HFFc6 (cell line): ENCODE measurements at regions not wholly inside any gene's neighbourhood (a gene's known extent, or its start where the extent isn't known, plus 50 kb on each side); places are given as distances from the start of the nearest gene placed in this dataset.
A peak's percentile ranks its signal among the peaks of the same experiment; 100 is the strongest.

Experiments
- DNase-seq: peaks from one replicate; pipeline ENCODE4 v3.0.0-alpha.2; 2018
- H3K27ac Mint-ChIP-seq: 2 replicates; pipeline ENCODE4 v1.8.0; 2020; ENCODE audit warnings: mild to moderate bottlenecking, mixed read lengths
- H3K27me3 Mint-ChIP-seq: 2 replicates; pipeline ENCODE4 v1.8.0; 2021; ENCODE audit warnings: mild to moderate bottlenecking, moderate library complexity, mixed read lengths; ENCODE audit not compliant: insufficient read depth
- H3K36me3 Mint-ChIP-seq: 2 replicates; pipeline ENCODE4 v1.8.0; 2021; ENCODE audit warnings: low read depth, mixed read lengths
- H3K4me1 Mint-ChIP-seq: 2 replicates; pipeline ENCODE4 v1.8.0; 2020; ENCODE audit warnings: low read depth, mixed read lengths
- H3K4me3 Mint-ChIP-seq: 2 replicates; pipeline ENCODE4 v1.8.0; 2020; ENCODE audit warnings: mild to moderate bottlenecking, moderate library complexity, mixed read lengths
- H3K9me3 Mint-ChIP-seq: 2 replicates; pipeline ENCODE4 v1.8.0; 2020; ENCODE audit warnings: mild to moderate bottlenecking, mixed read lengths
- TF ChIP-seq, protein P1 (sequence below): fragments of 200-600 bp; sonication (generic); IDR thresholded peaks from 2 replicates; pipeline ENCODE4 v1.5.0; 2021; ENCODE audit warnings: antibody characterized with exemption, mild to moderate bottlenecking

DNA sequence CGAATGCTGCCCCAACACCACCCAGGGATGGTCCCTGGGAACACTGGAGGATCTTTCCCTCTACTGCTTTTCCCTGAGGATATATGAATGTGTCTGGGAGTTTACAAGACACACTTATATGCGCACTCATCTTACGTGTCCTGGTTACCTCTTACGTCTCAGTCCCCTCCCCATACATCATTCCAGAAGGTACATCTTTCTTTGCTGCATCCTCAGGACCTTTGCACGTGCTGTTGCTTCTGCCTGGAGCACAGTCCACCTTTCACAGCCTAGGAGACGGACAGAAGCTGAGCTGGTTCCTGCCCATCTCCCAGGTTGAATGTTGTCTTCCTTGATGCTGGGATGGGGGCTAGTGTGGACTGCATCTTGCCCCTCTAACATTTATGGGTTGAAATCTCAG lies 153.0 kb upstream of the FOXF1 start:
- Mint-ChIP-seq H3K4me1 (peaks cover 70% of the 10 kb centered on the region), H3K4me3 (no peak overlapping the region)
- DNase-seq = no peak

DNA sequence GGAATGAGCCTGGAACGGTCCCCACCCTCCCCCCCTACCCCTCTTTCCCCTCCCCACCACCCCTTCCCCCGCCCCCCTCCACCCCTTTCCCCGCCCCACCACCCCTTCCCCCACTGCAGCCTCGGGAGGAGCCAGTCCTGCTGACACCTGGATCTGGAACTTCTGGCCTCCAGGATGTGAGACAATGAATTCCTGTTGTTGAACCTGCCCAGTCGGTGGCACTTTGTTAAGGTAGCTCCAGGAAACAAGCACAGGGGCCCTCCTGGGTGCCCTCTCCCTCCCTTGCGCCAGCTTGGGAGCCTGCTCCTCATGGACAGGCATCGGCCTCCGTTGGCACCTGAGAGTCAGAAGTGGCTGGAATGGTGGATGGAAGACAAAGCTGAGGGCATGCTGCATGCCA lies 152.4 kb upstream of the FOXF1 start:
- peaks cover 70% of the 10 kb centered on the region for H3K4me1 Mint-ChIP-seq
- H3K27me3 Mint-ChIP-seq = peaks cover 4% of the 10 kb centered on the region
- H3K36me3 Mint-ChIP-seq = peaks cover 19% of the 10 kb centered on the region

More for the DNA sequence above, 153.0 kb upstream of the FOXF1 start:
- Mint-ChIP-seq H3K27me3 (peaks cover 4% of the 10 kb centered on the region), H3K27ac (peak overlapping the region; percentile 99), H3K9me3 (peaks cover 14% of the 10 kb centered on the region), H3K36me3 (peaks cover 19% of the 10 kb centered on the region)
- TF ChIP-seq, protein P1, sequence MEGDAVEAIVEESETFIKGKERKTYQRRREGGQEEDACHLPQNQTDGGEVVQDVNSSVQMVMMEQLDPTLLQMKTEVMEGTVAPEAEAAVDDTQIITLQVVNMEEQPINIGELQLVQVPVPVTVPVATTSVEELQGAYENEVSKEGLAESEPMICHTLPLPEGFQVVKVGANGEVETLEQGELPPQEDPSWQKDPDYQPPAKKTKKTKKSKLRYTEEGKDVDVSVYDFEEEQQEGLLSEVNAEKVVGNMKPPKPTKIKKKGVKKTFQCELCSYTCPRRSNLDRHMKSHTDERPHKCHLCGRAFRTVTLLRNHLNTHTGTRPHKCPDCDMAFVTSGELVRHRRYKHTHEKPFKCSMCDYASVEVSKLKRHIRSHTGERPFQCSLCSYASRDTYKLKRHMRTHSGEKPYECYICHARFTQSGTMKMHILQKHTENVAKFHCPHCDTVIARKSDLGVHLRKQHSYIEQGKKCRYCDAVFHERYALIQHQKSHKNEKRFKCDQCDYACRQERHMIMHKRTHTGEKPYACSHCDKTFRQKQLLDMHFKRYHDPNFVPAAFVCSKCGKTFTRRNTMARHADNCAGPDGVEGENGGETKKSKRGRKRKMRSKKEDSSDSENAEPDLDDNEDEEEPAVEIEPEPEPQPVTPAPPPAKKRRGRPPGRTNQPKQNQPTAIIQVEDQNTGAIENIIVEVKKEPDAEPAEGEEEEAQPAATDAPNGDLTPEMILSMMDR = no peak

DNA sequence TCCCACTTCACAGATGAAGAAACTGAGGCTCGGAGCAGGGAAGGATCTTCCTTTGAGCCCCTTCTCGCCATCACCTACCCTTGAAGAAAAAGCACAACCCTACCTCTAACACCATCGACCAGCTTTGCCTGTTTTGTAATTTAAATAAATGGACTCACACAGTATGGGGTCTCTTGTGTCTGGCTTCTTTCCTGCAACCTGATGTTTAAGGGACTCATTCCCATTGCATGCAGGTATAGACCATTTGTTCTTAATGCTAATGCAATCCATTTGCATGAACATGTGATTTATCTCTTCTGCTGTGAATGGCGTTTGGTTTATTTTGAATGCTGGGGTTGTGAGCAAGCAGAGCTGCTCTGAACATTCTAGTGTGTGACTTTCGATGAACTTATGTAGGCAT lies 150.8 kb upstream of the FOXF1 start:
- no peak overlapping the region for H3K4me3 Mint-ChIP-seq
- no peak overlapping the region for H3K27ac Mint-ChIP-seq
- TF ChIP-seq, protein P1 = no peak
- DNase-seq = no peak
- H3K4me1 Mint-ChIP-seq = peaks cover 70% of the 10 kb centered on the region
- H3K9me3 Mint-ChIP-seq = peaks cover 14% of the 10 kb centered on the region
- H3K27me3 Mint-ChIP-seq = peaks cover 1% of the 10 kb centered on the region
- H3K36me3 Mint-ChIP-seq = peaks cover 19% of the 10 kb centered on the region

More for the DNA sequence above, 152.4 kb upstream of the FOXF1 start:
- H3K27ac Mint-ChIP-seq = no peak overlapping the region
- TF ChIP-seq, protein P1 = no peak
- H3K9me3 Mint-ChIP-seq = peaks cover 14% of the 10 kb centered on the region
- H3K4me3 Mint-ChIP-seq = no peak overlapping the region
- no peak for DNase-seq

DNA sequence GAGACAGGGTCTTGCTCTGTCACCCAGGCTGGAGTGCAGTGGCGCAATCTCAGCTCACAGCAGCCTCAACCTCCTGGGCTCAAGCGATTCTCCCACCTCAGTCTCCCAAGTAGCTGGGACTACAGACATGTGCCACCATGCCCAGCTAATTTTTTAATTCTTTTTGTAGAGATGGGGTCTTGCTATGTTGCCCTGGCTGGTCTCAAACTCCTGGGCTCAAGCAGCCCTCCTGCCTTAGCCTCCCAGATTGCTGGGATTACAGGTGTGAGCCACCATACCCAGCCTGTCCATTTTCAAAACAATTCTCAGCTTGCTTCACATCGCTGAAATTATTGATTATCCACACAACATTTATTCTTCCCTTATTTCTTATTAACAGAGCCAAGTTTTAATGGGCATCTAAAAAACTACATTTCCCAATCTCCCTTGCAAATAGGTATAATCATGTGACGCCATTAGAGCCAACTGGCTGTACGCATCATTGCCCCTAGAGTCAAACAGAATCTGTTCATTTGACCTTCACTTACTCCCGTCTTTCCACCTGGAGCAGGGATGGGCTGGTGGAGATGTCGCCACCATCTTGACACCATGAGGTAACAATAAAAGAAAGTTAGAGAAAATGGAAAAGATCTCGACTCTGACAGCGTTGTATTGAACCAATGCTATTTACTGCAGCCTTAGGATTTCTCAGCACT lies 148.0 kb upstream of the FOXF1 start:
- Mint-ChIP-seq H3K9me3 (no peaks in the 10 kb centered on the region; the same call in 1 of the 2 replicates), H3K4me1 (peaks cover 69% of the 10 kb centered on the region), H3K36me3 (peaks cover 4% of the 10 kb centered on the region), H3K27me3 (peaks cover 1% of the 10 kb centered on the region; the same call in 1 of the 2 replicates), H3K27ac (peak overlapping the region; percentile 89), H3K4me3 (peak overlapping the region; percentile 74)
- DNase-seq = peak; percentile 25
- TF ChIP-seq, protein P1 = no peak

DNA sequence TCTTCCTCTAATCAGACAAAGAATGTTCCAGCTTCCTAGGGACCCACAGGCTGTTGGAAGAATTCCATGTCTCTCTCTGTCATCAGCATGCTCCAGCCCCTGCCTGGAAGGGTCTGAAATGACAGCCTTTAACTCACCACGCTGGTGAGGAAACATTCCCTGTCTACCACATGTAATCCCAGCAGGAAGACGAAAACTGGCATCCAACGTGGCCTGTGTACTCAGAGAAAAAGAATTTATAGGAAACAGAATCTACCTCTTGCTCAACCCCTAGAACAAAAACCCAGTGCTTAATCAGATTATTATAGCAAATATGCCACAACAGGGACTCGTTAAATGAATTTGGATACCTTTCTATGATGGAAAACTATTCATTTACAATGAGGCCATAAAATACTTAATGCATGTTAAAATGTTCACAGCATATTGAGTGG lies 147.3 kb upstream of the FOXF1 start:
- H3K9me3 Mint-ChIP-seq = no peaks in the 10 kb centered on the region
- no peaks in the 10 kb centered on the region for H3K36me3 Mint-ChIP-seq
- peak overlapping the region; percentile 89 for H3K27ac Mint-ChIP-seq
- H3K4me3 Mint-ChIP-seq = peak overlapping the region; percentile 74
- peak; percentile 97 for DNase-seq
- peaks cover 1% of the 10 kb centered on the region; the same call in 1 of the 2 replicates for H3K27me3 Mint-ChIP-seq
- TF ChIP-seq, protein P1 = no peak
- peaks cover 69% of the 10 kb centered on the region for H3K4me1 Mint-ChIP-seq
